ENCODE measurements at regions not wholly inside any gene's neighbourhood (a gene's known extent, or its start where the extent isn't known, plus 50 kb on each side); places are given as distances from the start of the nearest gene placed in this dataset.

DNA sequence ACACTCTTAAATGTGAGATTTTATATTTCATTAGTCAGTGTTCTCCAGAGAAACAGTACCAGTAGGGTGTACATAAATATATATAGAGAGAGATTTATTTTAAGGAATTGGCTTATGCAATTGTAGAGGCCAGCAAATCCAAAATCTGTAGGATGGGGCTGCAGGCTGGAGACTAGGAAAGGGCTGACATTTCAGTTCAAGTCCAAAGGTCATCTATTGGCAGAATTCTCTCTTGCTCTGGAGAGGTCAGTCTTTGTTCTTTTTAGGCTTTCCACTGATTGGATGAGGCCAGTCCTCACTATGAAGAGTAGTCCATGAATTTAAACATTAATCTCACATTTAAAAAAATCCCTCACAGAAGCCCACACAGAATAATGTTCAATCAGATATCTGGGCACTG lies 170.8 kb upstream of the NCKAP5 start:
- no peak for DNase-seq (ENCODE audit: extremely low read depth, insufficient read length)
- no peak for TF ChIP-seq CTCF (IDR thresholded peaks at IDR 0.05; ENCODE audit: insufficient read depth, low read length, poor library complexity, severe bottlenecking)
- H3K27me3 ChIP-seq (replicated peaks; ENCODE audit: control insufficient read depth, insufficient read depth, low read length), result no peaks in the 10 kb centered on the region
- no peak overlapping the region for H3K4me3 ChIP-seq (replicated peaks; ENCODE audit: low read depth, low read length)
- H3K36me3 ChIP-seq (ENCODE audit: control insufficient read depth, insufficient read depth, low read length), result no peaks in the 10 kb centered on the region

GRCh38 chr2:133740500-133740899 lies 172.2 kb upstream of the NCKAP5 start:
- H3K27me3 ChIP-seq (replicated peaks; ENCODE audit: control insufficient read depth, insufficient read depth, low read length), result no peaks in the 10 kb centered on the region
- TF ChIP-seq CTCF (IDR thresholded peaks at IDR 0.05; ENCODE audit: insufficient read depth, low read length, poor library complexity, severe bottlenecking), result no peak
- no peak overlapping the region for H3K4me3 ChIP-seq (replicated peaks; ENCODE audit: low read depth, low read length)
- no peaks in the 10 kb centered on the region for H3K36me3 ChIP-seq (ENCODE audit: control insufficient read depth, insufficient read depth, low read length)
- DNase-seq (ENCODE audit: extremely low read depth, insufficient read length), result no peak

DNA sequence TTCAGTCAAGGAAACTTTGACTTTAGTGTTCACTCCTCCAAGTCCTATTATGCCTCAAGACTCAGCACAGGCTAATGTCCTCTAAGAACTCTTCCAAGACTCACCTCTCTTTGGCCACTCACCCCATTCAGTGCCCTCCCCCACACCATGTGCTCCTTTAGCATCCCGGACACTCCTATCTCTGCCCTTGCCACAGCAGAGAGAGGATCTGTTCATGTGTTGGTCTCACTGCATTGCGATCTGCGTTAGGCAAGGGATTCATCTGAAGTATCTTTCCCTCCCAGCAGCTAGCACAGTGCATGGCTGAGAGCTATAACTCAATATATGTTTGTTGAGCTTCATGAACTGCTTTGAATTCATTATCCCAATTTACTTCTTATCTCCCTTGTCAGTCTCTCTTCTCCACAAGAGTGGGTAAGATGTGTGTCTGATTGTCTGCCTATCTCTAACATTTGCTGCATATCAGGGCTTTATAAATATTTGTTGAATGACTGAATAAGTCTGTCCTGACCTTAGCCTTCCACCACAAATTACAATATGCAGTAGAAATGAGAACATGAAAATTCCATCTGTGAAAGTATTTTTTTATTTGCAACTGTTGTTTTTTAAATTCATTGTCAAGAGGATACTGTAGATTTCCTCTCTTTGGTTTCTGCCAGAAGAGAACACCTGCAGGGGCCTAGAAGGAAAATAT lies 179.9 kb upstream of the NCKAP5 start:
- TF ChIP-seq CTCF (IDR thresholded peaks at IDR 0.05; ENCODE audit: insufficient read depth, low read length, poor library complexity, severe bottlenecking), result no peak
- H3K4me3 ChIP-seq (replicated peaks; ENCODE audit: low read depth, low read length), result no peak overlapping the region
- DNase-seq (ENCODE audit: extremely low read depth, insufficient read length), result no peak
- no peaks in the 10 kb centered on the region for H3K36me3 ChIP-seq (ENCODE audit: control insufficient read depth, insufficient read depth, low read length)
- H3K27me3 ChIP-seq (replicated peaks; ENCODE audit: control insufficient read depth, insufficient read depth, low read length), result no peaks in the 10 kb centered on the region

DNA sequence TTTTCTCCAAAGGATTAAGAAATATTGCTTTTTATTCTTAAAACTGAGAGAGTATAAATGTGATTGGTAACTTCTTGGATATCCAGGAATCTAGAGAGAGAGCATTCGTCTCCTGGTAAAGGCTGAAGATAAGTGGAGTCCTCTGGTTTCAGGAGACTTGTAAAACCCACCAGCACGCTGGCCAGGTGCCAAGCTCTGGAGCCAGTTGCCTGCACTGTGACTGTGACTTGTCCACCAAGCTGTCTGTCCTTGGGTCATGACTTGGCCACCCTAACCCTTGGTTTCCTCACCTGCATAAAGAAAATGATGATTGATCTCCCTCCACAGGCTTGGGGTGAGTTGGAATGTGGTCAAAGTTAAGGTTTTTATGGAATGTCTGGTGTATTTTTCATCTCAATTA lies 185.4 kb upstream of the NCKAP5 start:
- no peak for TF ChIP-seq CTCF (IDR thresholded peaks at IDR 0.05; ENCODE audit: insufficient read depth, low read length, poor library complexity, severe bottlenecking)
- Histone ChIP-seq H3K4me3 (replicated peaks; ENCODE audit: low read depth, low read length) (no peak overlapping the region), H3K36me3 (ENCODE audit: control insufficient read depth, insufficient read depth, low read length) (no peaks in the 10 kb centered on the region), H3K27me3 (replicated peaks; ENCODE audit: control insufficient read depth, insufficient read depth, low read length) (no peaks in the 10 kb centered on the region)
- DNase-seq (ENCODE audit: extremely low read depth, insufficient read length), result no peak

DNA sequence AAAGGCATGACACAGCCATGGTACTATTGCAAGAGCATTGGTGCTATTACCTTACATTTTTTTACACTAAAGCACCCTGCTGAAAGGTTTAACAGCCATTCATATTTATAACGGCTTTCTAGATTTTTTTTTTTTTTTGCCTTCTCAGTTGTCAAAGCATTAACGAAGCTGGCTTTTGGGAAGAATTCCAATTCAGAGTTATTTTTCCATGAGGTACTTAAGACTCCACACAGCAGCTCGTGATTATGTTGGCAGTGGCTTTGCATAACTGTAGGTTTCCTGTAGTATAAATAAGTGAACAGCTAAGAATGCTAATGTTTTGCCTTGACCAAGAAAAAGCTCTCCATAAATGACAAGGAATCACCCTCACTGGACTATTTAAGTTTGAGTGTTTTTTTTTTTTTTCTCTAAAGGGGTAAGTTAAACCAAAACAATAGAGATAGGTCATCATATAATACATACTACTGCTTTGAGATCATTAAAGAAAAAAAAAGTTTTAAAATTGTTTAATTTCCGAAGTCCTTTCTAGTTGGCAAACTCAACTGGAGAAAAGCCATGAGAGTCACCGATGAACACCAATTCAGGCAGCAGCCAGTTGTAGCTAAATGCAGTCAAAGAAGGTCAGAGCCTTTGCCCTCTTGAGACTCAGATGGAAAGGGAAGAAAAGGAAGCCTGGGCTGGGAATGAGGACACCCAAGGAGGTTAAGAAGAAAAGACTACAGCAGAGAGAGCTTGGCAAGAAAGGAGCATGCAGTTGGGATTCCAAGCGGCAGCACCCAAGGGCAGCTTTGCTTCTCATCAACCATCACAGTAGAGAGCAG lies 187.4 kb upstream of the NCKAP5 start:
- Histone ChIP-seq H3K27me3 (replicated peaks; ENCODE audit: control insufficient read depth, insufficient read depth, low read length) (no peaks in the 10 kb centered on the region), H3K4me3 (replicated peaks; ENCODE audit: low read depth, low read length) (no peak overlapping the region), H3K36me3 (ENCODE audit: control insufficient read depth, insufficient read depth, low read length) (no peaks in the 10 kb centered on the region)
- no peak for TF ChIP-seq CTCF (IDR thresholded peaks at IDR 0.05; ENCODE audit: insufficient read depth, low read length, poor library complexity, severe bottlenecking)
- DNase-seq (ENCODE audit: extremely low read depth, insufficient read length), result no peak
